ENCODE measurements at regions not wholly inside any gene's neighbourhood (a gene's known extent, or its start where the extent isn't known, plus 50 kb on each side); places are given as distances from the start of the nearest gene placed in this dataset.

- TF ChIP-seq CTCF (conservative IDR thresholded peaks at IDR 0.05; ENCODE audit: low read length) (no peak), EZH2phosphoT487 (IDR thresholded peaks at IDR 0.05; ENCODE audit: borderline replicate concordance, low read depth, low read length) (no peak)
Measured at GRCh38 chr12:67107235-67107634, 161.9 kb upstream of the CAND1 start.
